Karpas-422 (cell line): ENCODE measurements at regions not wholly inside any gene's neighbourhood (a gene's known extent, or its start where the extent isn't known, plus 50 kb on each side); places are given as distances from the start of the nearest gene placed in this dataset. TPM values are rescaled to one million over a fixed set of nuclear protein-coding genes. Genes with fewer than 3 reads are reported as not detected.

Source experiments
- small RNA-seq: library from RNA; depleted of rRNA; stranded (forward); fragments of <200 nt; gene quantifications from one replicate; pipeline ENCODE3, GENCODE V24; 2014

Small RNA genes lying in the stretch of these regions (small RNA-seq; reads per million reads assigned to genes)
- gene AC092666.2, result not detected
